Suppressor macrophage (primary cell): ENCODE measurements at regions not wholly inside any gene's neighbourhood (a gene's known extent, or its start where the extent isn't known, plus 50 kb on each side); places are given as distances from the start of the nearest gene placed in this dataset.
"Not testable (repeated sequence)": the region's sequence is repeated elsewhere in the genome, so short reads cannot be mapped to it uniquely, and the experiment has no call there.

Experiments used
- DNase-seq, 4 experiments: peaks; one replicate each; pipeline ENCODE4 v3.0.0-alpha.2; 2020 to 2022

GRCh38 chr2:375270-375955, 87.5 kb upstream of the ALKAL2 start:
- no peak for DNase-seq

- DNase-seq, result no peak
Observed at GRCh38 chr2:368386-368785, 80.5 kb upstream of the ALKAL2 start.

- DNase-seq, result no peak
Observed at GRCh38 chr2:367246-367645, 79.4 kb upstream of the ALKAL2 start.

GRCh38 chr2:366706-367105, 78.8 kb upstream of the ALKAL2 start:
- no peak for DNase-seq

GRCh38 chr2:365367-366275, 77.7 kb upstream of the ALKAL2 start:
- DNase-seq, result no peak

GRCh38 chr2:363824-364470, 76.1 kb upstream of the ALKAL2 start:
- DNase-seq, result no peak

GRCh38 chr2:362924-363323, 75.0 kb upstream of the ALKAL2 start:
- no peak for DNase-seq

- DNase-seq, result no peak
Observed at GRCh38 chr2:360124-360523, 72.2 kb upstream of the ALKAL2 start.

- peak in 1 of 4 experiments; percentile 0 for DNase-seq
Observed at GRCh38 chr2:359047-359446, 71.2 kb upstream of the ALKAL2 start.

GRCh38 chr2:357811-358210, 69.9 kb upstream of the ALKAL2 start:
- DNase-seq, result no peak

- DNase-seq, result not testable (repeated sequence)
Observed at GRCh38 chr2:356304-356703, 68.4 kb upstream of the ALKAL2 start.

- DNase-seq, result no peak
Observed at GRCh38 chr2:355773-356172, 67.9 kb upstream of the ALKAL2 start.

GRCh38 chr2:352696-353095, 64.8 kb upstream of the ALKAL2 start:
- DNase-seq, result no peak

- DNase-seq, result no peak
Observed at GRCh38 chr2:349390-349789, 61.5 kb upstream of the ALKAL2 start.

- DNase-seq, result no peak
Observed at GRCh38 chr2:348361-348916, 60.5 kb upstream of the ALKAL2 start.

- no peak for DNase-seq
Observed at GRCh38 chr2:344811-345210, 56.9 kb upstream of the ALKAL2 start.

GRCh38 chr2:343355-343754, 55.5 kb upstream of the ALKAL2 start:
- DNase-seq, result no peak

GRCh38 chr2:341912-342311, 54.0 kb upstream of the ALKAL2 start:
- DNase-seq, result no peak

- DNase-seq, result no peak
Observed at GRCh38 chr2:341017-341542, 53.2 kb upstream of the ALKAL2 start.
